Trophoblast cell (in vitro differentiated cells and primary cell): ENCODE measurements at regions not wholly inside any gene's neighbourhood (a gene's known extent, or its start where the extent isn't known, plus 50 kb on each side); places are given as distances from the start of the nearest gene placed in this dataset.
A peak's percentile ranks its signal among the peaks of the same experiment; 100 is the strongest.

ENCODE experiments used
- DNase-seq, 2 donors: peaks; one replicate each; pipeline ENCODE4 v3.0.0-alpha.2; 2016
- H2AFZ ChIP-seq: 2 replicates; pipeline ENCODE4 v1.6.1; 2013; ENCODE audit warnings: low read length, moderate library complexity, mild to moderate bottlenecking; ENCODE audit not compliant: insufficient read depth, poor library complexity
- H2AK5ac ChIP-seq: 2 replicates; pipeline ENCODE4 v1.6.1; 2013; ENCODE audit warnings: mild to moderate bottlenecking, low read length
- H2BK120ac ChIP-seq: 2 replicates; pipeline ENCODE4 v1.6.1; 2013; ENCODE audit warnings: low read length, mild to moderate bottlenecking, moderate library complexity; ENCODE audit not compliant: insufficient read depth, poor library complexity
- H2BK12ac ChIP-seq: 2 replicates; pipeline ENCODE4 v1.6.1; 2013; ENCODE audit warnings: mild to moderate bottlenecking, low read length, moderate library complexity
- H2BK5ac ChIP-seq: 2 replicates; pipeline ENCODE4 v1.6.1; 2013; ENCODE audit warnings: low read length, low read depth, moderate library complexity, mild to moderate bottlenecking; ENCODE audit not compliant: poor library complexity
- H3K14ac ChIP-seq: 2 replicates; pipeline ENCODE4 v1.6.1; 2013; ENCODE audit warnings: mild to moderate bottlenecking, low read length
- H3K18ac ChIP-seq: 2 replicates; pipeline ENCODE4 v1.6.1; 2013; ENCODE audit warnings: mild to moderate bottlenecking, low read length
- H3K23ac ChIP-seq: 2 replicates; pipeline ENCODE4 v1.6.1; 2013; ENCODE audit warnings: low read length
- H3K27ac ChIP-seq: 2 replicates; pipeline ENCODE4 v1.5.1; 2013; ENCODE audit warnings: low read depth, mild to moderate bottlenecking, inconsistent platforms, low read length, moderate library complexity
- H3K27me3 ChIP-seq: 2 replicates; pipeline ENCODE4 v1.6.1; 2013; ENCODE audit warnings: inconsistent platforms, mild to moderate bottlenecking, low read length, moderate library complexity; ENCODE audit not compliant: insufficient read depth
- H3K36me3 ChIP-seq, 2 experiments: 1 replicate in 1 of 2; 2 replicates in 1 of 2; pipeline ENCODE4 v1.6.1; 2013; ENCODE audit warnings: low read length in 2 of 2, mild to moderate bottlenecking in 2 of 2, moderate library complexity in 1 of 2; ENCODE audit not compliant: insufficient read depth in 2 of 2, control insufficient read depth in 1 of 2
- H3K4ac ChIP-seq: 2 replicates; pipeline ENCODE4 v1.6.1; 2013; ENCODE audit warnings: low read depth, mild to moderate bottlenecking, low read length, moderate library complexity
- H3K4me1 ChIP-seq, 2 experiments: 1 replicate in 1 of 2; 2 replicates in 1 of 2; pipeline ENCODE4 v1.6.1; 2013; ENCODE audit warnings: low read length in 2 of 2, mild to moderate bottlenecking in 2 of 2, moderate library complexity in 1 of 2; ENCODE audit not compliant: insufficient read depth in 2 of 2, control insufficient read depth in 1 of 2
- H3K4me2 ChIP-seq: 2 replicates; pipeline ENCODE4 v1.6.1; 2013; ENCODE audit warnings: inconsistent platforms, mild to moderate bottlenecking, low read length, moderate library complexity
- H3K4me3 ChIP-seq: 2 replicates; pipeline ENCODE4 v1.5.1; 2013; ENCODE audit warnings: mild to moderate bottlenecking, low read depth, low read length, inconsistent platforms
- H3K79me1 ChIP-seq: one replicate; pipeline ENCODE4 v1.6.1; 2013; ENCODE audit warnings: low read length
- H3K79me2 ChIP-seq: 2 replicates; pipeline ENCODE4 v1.6.1; 2013; ENCODE audit warnings: low read length, mild to moderate bottlenecking; ENCODE audit not compliant: control insufficient read depth, insufficient read depth, poor library complexity
- H3K9ac ChIP-seq: 2 replicates; pipeline ENCODE4 v1.6.1; 2013; ENCODE audit warnings: mild to moderate bottlenecking, low read length
- H3K9me3 ChIP-seq: 2 replicates; pipeline ENCODE4 v1.6.1; 2013; ENCODE audit warnings: low read depth, mild to moderate bottlenecking, control low read depth, inconsistent platforms, low read length; ENCODE audit not compliant: insufficient read depth
- H4K12ac ChIP-seq: 2 replicates; pipeline ENCODE4 v1.6.1; 2013; ENCODE audit warnings: low read depth, mild to moderate bottlenecking, low read length, moderate library complexity
- H4K8ac ChIP-seq: 2 replicates; pipeline ENCODE4 v1.6.1; 2013; ENCODE audit warnings: low read depth, mild to moderate bottlenecking, low read length, moderate library complexity
- H4K91ac ChIP-seq: one replicate; pipeline ENCODE4 v1.6.1; 2013; ENCODE audit warnings: low read depth, mild to moderate bottlenecking, low read length, moderate library complexity
- WGBS: extraction: QIAGEN DNeasy Blood & Tissue Kit; methylation state at CpG from one replicate; pipeline ENCODE4 v1.1.7; 2013; ENCODE audit warnings: missing lambda C conversion rate; ENCODE audit not compliant: insufficient read length, insufficient coverage; ENCODE audit errors: extremely low coverage; 5-methylcytosine and 5-hydroxymethylcytosine counted together

- no peak overlapping the region for H3K18ac ChIP-seq
- no peak overlapping the region for H3K27ac ChIP-seq
- no peak overlapping the region for H4K91ac ChIP-seq
- H3K23ac ChIP-seq, result no peak overlapping the region
- H2AK5ac ChIP-seq, result no peak overlapping the region
- H3K14ac ChIP-seq, result no peak overlapping the region
- H3K4me1 ChIP-seq, result no peaks in the 10 kb centered on the region
- H3K9ac ChIP-seq, result no peak overlapping the region
- no peak for DNase-seq
- no peak overlapping the region for H3K4ac ChIP-seq
- H3K27me3 ChIP-seq, result no peaks in the 10 kb centered on the region
- H3K9me3 ChIP-seq, result no peaks in the 10 kb centered on the region
- H2BK5ac ChIP-seq, result no peak overlapping the region
- no peaks in the 10 kb centered on the region for H3K36me3 ChIP-seq
- H3K4me2 ChIP-seq, result no peak overlapping the region
- no peak overlapping the region for H4K8ac ChIP-seq
- H2BK120ac ChIP-seq, result no peak overlapping the region
- H2BK12ac ChIP-seq, result no peak overlapping the region
- no peak overlapping the region for H2AFZ ChIP-seq
- H3K4me3 ChIP-seq, result no peak overlapping the region
- WGBS, result no CpG with 5 or more reads among the region's 2 CpGs
- no peak overlapping the region for H4K12ac ChIP-seq
- H3K79me2 ChIP-seq, result no peaks in the 10 kb centered on the region
- H3K79me1 ChIP-seq, result no peaks in the 10 kb centered on the region
Measured at GRCh38 chrY:18650746-18651145, 104.2 kb downstream of the HSFY1 start.

DNA sequence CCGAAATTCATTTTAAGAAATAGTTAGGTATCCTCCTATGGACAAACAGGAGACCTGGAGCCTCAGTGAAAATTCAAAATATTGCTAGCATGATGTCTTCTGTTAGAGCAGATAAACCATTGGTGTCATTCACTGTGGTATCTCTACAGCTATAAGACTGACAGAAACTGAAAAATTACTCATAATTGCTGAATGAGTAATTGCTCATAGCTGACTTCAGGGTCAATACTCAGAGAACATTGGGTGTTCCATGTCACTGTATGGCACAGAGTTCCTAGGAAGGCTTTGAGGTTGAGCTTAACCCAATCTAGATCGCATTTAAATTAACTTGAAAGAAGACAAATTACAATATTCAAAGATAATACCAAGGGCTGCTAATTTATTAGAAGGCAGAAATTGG is 109.0 kb downstream of the HSFY2 start:
- no peak for DNase-seq
- H2BK5ac ChIP-seq, result no peak overlapping the region
- H4K8ac ChIP-seq, result no peak overlapping the region
- H3K27ac ChIP-seq, result no peak overlapping the region
- H3K36me3 ChIP-seq, result no peaks in the 10 kb centered on the region
- no peak overlapping the region for H3K14ac ChIP-seq
- H3K4me3 ChIP-seq, result no peak overlapping the region
- no peak overlapping the region for H2BK120ac ChIP-seq
- H3K9me3 ChIP-seq, result no peaks in the 10 kb centered on the region
- no peak overlapping the region for H2AK5ac ChIP-seq
- H4K91ac ChIP-seq, result no peak overlapping the region
- H3K9ac ChIP-seq, result no peak overlapping the region
- H2BK12ac ChIP-seq, result no peak overlapping the region
- no peak overlapping the region for H2AFZ ChIP-seq
- no peak overlapping the region for H4K12ac ChIP-seq
- no peak overlapping the region for H3K4ac ChIP-seq
- no peaks in the 10 kb centered on the region for H3K4me1 ChIP-seq
- no peaks in the 10 kb centered on the region for H3K79me2 ChIP-seq
- H3K18ac ChIP-seq, result no peak overlapping the region
- no CpG with 5 or more reads among the region's 2 CpGs for WGBS
- no peak overlapping the region for H3K23ac ChIP-seq
- H3K79me1 ChIP-seq, result no peaks in the 10 kb centered on the region
- H3K27me3 ChIP-seq, result no peaks in the 10 kb centered on the region
- H3K4me2 ChIP-seq, result no peak overlapping the region

DNA sequence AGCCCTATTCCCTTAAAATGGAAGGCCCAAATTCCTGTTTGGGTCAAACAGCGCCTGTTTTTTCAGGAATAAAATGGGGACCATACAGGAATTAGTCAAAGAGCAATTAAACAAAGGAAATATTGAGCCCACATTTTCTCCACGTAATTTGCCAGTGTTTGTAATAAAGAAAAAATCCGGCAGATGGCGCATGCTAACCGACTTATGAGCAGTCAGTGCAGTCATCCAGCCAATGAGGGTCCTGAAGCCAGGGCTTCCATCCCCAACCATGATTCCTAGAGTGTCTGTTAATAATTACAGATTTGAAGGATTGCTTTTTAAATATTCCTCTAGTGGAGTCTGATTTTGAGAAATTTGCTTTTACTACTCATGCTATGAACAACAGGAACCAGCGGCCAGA is 103.7 kb downstream of the HSFY2 start:
- no peak overlapping the region for H2AFZ ChIP-seq

GRCh38 chrY:18671970-18672369 is 101.6 kb downstream of the HSFY2 start:
- no peak overlapping the region for H2AFZ ChIP-seq
- H2BK12ac ChIP-seq, result no peak overlapping the region
- no peak overlapping the region for H3K4me2 ChIP-seq
- no peaks in the 10 kb centered on the region for H3K27me3 ChIP-seq
- no peaks in the 10 kb centered on the region for H3K36me3 ChIP-seq
- WGBS, result no CpG with 5 or more reads among the region's 4 CpGs
- H3K14ac ChIP-seq, result no peak overlapping the region
- no peaks in the 10 kb centered on the region for H3K4me1 ChIP-seq
- no peak overlapping the region for H4K91ac ChIP-seq
- no peak overlapping the region for H3K9ac ChIP-seq
- H3K4me3 ChIP-seq, result no peak overlapping the region
- no peak overlapping the region for H3K18ac ChIP-seq
- DNase-seq, result no peak
- H3K79me2 ChIP-seq, result no peaks in the 10 kb centered on the region
- no peaks in the 10 kb centered on the region for H3K79me1 ChIP-seq
- no peak overlapping the region for H2AK5ac ChIP-seq
- no peak overlapping the region for H2BK5ac ChIP-seq
- H2BK120ac ChIP-seq, result no peak overlapping the region
- no peak overlapping the region for H4K12ac ChIP-seq
- H3K4ac ChIP-seq, result no peak overlapping the region
- H3K27ac ChIP-seq, result no peak overlapping the region
- H4K8ac ChIP-seq, result no peak overlapping the region
- H3K23ac ChIP-seq, result no peak overlapping the region
- no peaks in the 10 kb centered on the region for H3K9me3 ChIP-seq

More for the DNA sequence above, 103.7 kb downstream of the HSFY2 start:
- Histone ChIP-seq H3K4me3 (no peak overlapping the region), H2AK5ac (no peak overlapping the region), H3K18ac (no peak overlapping the region), H2BK5ac (no peak overlapping the region), H3K79me2 (no peaks in the 10 kb centered on the region), H3K14ac (no peak overlapping the region), H3K23ac (no peak overlapping the region), H3K79me1 (no peaks in the 10 kb centered on the region), H4K12ac (no peak overlapping the region), H3K36me3 (no peaks in the 10 kb centered on the region), H3K27me3 (no peaks in the 10 kb centered on the region), H3K4me1 (no peaks in the 10 kb centered on the region), H3K4ac (no peak overlapping the region), H2BK120ac (no peak overlapping the region), H4K91ac (no peak overlapping the region), H3K27ac (no peak overlapping the region), H4K8ac (no peak overlapping the region), H3K4me2 (no peak overlapping the region), H2BK12ac (no peak overlapping the region), H3K9ac (no peak overlapping the region), H3K9me3 (no peaks in the 10 kb centered on the region)
- WGBS, result no CpG with 5 or more reads among the region's 6 CpGs
- DNase-seq, result peak in 1 of 2 donors; percentile 15
